ENCODE measurements at regions not wholly inside any gene's neighbourhood (a gene's known extent, or its start where the extent isn't known, plus 50 kb on each side); places are given as distances from the start of the nearest gene placed in this dataset.

- no peak for DNase-seq (ENCODE audit: low read depth)
Observed at GRCh38 chr14:86815341-86815740, 1177.6 kb downstream of the GALC start.

GRCh38 chr14:86802726-86803125, 1190.3 kb downstream of the GALC start:
- TF ChIP-seq, protein P1, sequence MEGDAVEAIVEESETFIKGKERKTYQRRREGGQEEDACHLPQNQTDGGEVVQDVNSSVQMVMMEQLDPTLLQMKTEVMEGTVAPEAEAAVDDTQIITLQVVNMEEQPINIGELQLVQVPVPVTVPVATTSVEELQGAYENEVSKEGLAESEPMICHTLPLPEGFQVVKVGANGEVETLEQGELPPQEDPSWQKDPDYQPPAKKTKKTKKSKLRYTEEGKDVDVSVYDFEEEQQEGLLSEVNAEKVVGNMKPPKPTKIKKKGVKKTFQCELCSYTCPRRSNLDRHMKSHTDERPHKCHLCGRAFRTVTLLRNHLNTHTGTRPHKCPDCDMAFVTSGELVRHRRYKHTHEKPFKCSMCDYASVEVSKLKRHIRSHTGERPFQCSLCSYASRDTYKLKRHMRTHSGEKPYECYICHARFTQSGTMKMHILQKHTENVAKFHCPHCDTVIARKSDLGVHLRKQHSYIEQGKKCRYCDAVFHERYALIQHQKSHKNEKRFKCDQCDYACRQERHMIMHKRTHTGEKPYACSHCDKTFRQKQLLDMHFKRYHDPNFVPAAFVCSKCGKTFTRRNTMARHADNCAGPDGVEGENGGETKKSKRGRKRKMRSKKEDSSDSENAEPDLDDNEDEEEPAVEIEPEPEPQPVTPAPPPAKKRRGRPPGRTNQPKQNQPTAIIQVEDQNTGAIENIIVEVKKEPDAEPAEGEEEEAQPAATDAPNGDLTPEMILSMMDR (conservative IDR thresholded peaks at IDR 0.05; ENCODE audit: low read depth, low read length) = no peak
- DNase-seq (ENCODE audit: low read depth) = no peak
- H3K4me3 ChIP-seq (ENCODE audit: low read length) = no peak overlapping the region

More at GRCh38 chr14:86815341-86815740, 1177.6 kb downstream of the GALC start:
- no peak overlapping the region for H3K4me3 ChIP-seq (ENCODE audit: low read length)
- TF ChIP-seq, protein P1 (conservative IDR thresholded peaks at IDR 0.05; ENCODE audit: low read depth, low read length) = no peak

- no peak overlapping the region for H3K4me3 ChIP-seq (ENCODE audit: low read length)
- peak; percentile 56 for DNase-seq (ENCODE audit: low read depth)
- TF ChIP-seq, protein P1 (conservative IDR thresholded peaks at IDR 0.05; ENCODE audit: low read depth, low read length) = no peak
Observed at GRCh38 chr14:86799244-86799647, 1193.7 kb downstream of the GALC start.

DNA sequence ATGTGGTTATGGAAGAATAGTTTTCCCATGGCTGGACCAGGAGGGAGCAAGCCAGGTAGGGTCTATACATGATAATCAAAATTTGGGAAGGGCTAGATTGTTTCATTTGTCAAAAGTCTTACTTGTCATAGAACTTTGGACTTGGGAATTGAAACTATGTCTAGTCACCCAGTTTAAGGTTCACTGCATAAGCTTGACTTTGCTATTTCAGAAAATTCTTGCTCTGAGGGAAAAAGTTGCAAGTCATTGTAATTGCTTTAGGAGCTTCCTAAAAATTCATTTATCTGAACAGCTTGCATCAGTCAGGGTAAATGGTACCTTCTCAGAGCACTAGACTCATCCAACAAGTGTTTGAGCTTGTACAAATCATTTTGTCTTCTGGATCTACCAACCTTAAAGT, 1194.7 kb downstream of the GALC start:
- TF ChIP-seq, protein P1 (conservative IDR thresholded peaks at IDR 0.05; ENCODE audit: low read depth, low read length) = no peak
- DNase-seq (ENCODE audit: low read depth) = no peak
- H3K4me3 ChIP-seq (ENCODE audit: low read length) = no peak overlapping the region

- TF ChIP-seq, protein P1 (conservative IDR thresholded peaks at IDR 0.05; ENCODE audit: low read depth, low read length) = no peak
- no peak for DNase-seq (ENCODE audit: low read depth)
Observed at GRCh38 chr14:86797075-86797351, 1196.0 kb downstream of the GALC start.

GRCh38 chr14:86796221-86797074, 1196.5 kb downstream of the GALC start:
- TF ChIP-seq, protein P1 (conservative IDR thresholded peaks at IDR 0.05; ENCODE audit: low read depth, low read length) = no peak
- DNase-seq (ENCODE audit: low read depth) = no peak
- H3K4me3 ChIP-seq (ENCODE audit: low read length) = no peak overlapping the region

More at GRCh38 chr14:86797075-86797351, 1196.0 kb downstream of the GALC start:
- H3K4me3 ChIP-seq (ENCODE audit: low read length) = no peak overlapping the region

GRCh38 chr14:86794689-86795088, 1198.3 kb downstream of the GALC start:
- no peak for DNase-seq (ENCODE audit: low read depth)
- TF ChIP-seq, protein P1 (conservative IDR thresholded peaks at IDR 0.05; ENCODE audit: low read depth, low read length) = no peak
- H3K4me3 ChIP-seq (ENCODE audit: low read length) = no peak overlapping the region
